NOMO-1 treated with DMSO at 0.1 percent for 48 hours (cell line): ENCODE measurements at regions not wholly inside any gene's neighbourhood (a gene's known extent, or its start where the extent isn't known, plus 50 kb on each side); places are given as distances from the start of the nearest gene placed in this dataset.
"Not testable (repeated sequence)": the region's sequence is repeated elsewhere in the genome, so short reads cannot be mapped to it uniquely, and the experiment has no call there.

Experiments
- DNase-seq: peaks from one replicate; lab custom pipeline; 2025; ENCODE audit not compliant: unreplicated experiment; lab: John Stamatoyannopoulos, UW

- no peak for DNase-seq
Measured at GRCh38 chr2:7516484-7517063, 599.4 kb downstream of the RNF144A start.

- peak; percentile 64 for DNase-seq
Measured at GRCh38 chr2:7517088-7517487, 599.9 kb downstream of the RNF144A start.

GRCh38 chr2:7517851-7518250 is 600.6 kb downstream of the RNF144A start:
- DNase-seq: peak; percentile 55

- DNase-seq: no peak
Measured at GRCh38 chr2:7523481-7524120, 606.4 kb downstream of the RNF144A start.

GRCh38 chr2:7524195-7524594 is 607.0 kb downstream of the RNF144A start:
- DNase-seq: no peak

GRCh38 chr2:7525746-7526145 is 608.5 kb downstream of the RNF144A start:
- no peak for DNase-seq

GRCh38 chr2:7527165-7527722 is 610.0 kb downstream of the RNF144A start:
- DNase-seq: no peak

- DNase-seq: no peak
Measured at GRCh38 chr2:7530001-7530400, 612.8 kb downstream of the RNF144A start.

- DNase-seq: no peak
Measured at GRCh38 chr2:7539077-7539476, 621.9 kb downstream of the RNF144A start.

- no peak for DNase-seq
Measured at GRCh38 chr2:7539760-7540159, 622.5 kb downstream of the RNF144A start.

GRCh38 chr2:7552825-7553570 is 635.8 kb downstream of the RNF144A start:
- DNase-seq: no peak

GRCh38 chr2:7555260-7555659 is 638.0 kb downstream of the RNF144A start:
- no peak for DNase-seq

GRCh38 chr2:7557376-7557775 is 640.2 kb downstream of the RNF144A start:
- no peak for DNase-seq

GRCh38 chr2:7559791-7560190 is 642.6 kb downstream of the RNF144A start:
- peak; percentile 7 for DNase-seq

GRCh38 chr2:7566382-7566881 is 649.2 kb downstream of the RNF144A start:
- peak; percentile 80 for DNase-seq

- DNase-seq: not testable (repeated sequence)
Measured at GRCh38 chr2:7567116-7567515, 649.9 kb downstream of the RNF144A start.

- DNase-seq: no peak
Measured at GRCh38 chr2:7567646-7568045, 650.4 kb downstream of the RNF144A start.

GRCh38 chr2:7570247-7570646 is 653.0 kb downstream of the RNF144A start:
- DNase-seq: no peak

- no peak for DNase-seq
Measured at GRCh38 chr2:7571701-7572100, 654.5 kb downstream of the RNF144A start.

GRCh38 chr2:7572450-7572849 is 655.2 kb downstream of the RNF144A start:
- no peak for DNase-seq

GRCh38 chr2:7573166-7573825 is 656.1 kb downstream of the RNF144A start:
- no peak for DNase-seq
